GM12878 (cell line): ENCODE measurements at regions not wholly inside any gene's neighbourhood (a gene's known extent, or its start where the extent isn't known, plus 50 kb on each side); places are given as distances from the start of the nearest gene placed in this dataset.

Experiments used
- ATAC-seq: fragments of 200-7000 bp; cut with Tn5 transposase; 3 replicates; pipeline ENCODE4 v1.9.1; 2020; ENCODE audit warnings: mild to moderate bottlenecking, moderate library complexity
- BruUV-seq: library from RNA; stranded (reverse); fragments of 400-500 nt; replicated peaks from 2 replicates; lab custom pipeline; 2021; lab: Mats Ljungman, UMichigan
- CTCF ChIA-PET: fragments of 300-600 bp; sonication (Branson Sonifier 250); formaldehyde crosslinking; extraction: SDS; loops from one replicate; lab custom pipeline; 2021; ENCODE audit warnings: inconsistent platforms; lab: Yijun Ruan, JAX
- POLR2A ChIA-PET: fragments of 350-600 bp; formaldehyde crosslinking; extraction: SDS; loops from one replicate; lab custom pipeline; 2021; ENCODE audit warnings: inconsistent platforms; lab: Charles Lee
- RAD21 ChIA-PET: fragments of 300-600 bp; sonication (Branson Sonifier 250); formaldehyde crosslinking; loops from one replicate; lab custom pipeline; 2023; ENCODE audit warnings: antibody characterized with exemption; ENCODE audit not compliant: unreplicated experiment; lab: Charles Lee
- SMC1A ChIA-PET: fragments of 300-600 bp; sonication (Branson Sonifier 250); formaldehyde crosslinking; loops from one replicate; lab custom pipeline; 2023; ENCODE audit not compliant: unreplicated experiment, uncharacterized antibody; lab: Charles Lee
- DNase-seq: peaks from one replicate; pipeline ENCODE4 v3.0.0-alpha.2; 2011; ENCODE audit warnings: low read depth, low spot score
- FAIRE-seq: peaks from 3 replicates; lab custom pipeline; 2011; peaks lifted over from hg19 to GRCh38; lab: Jason Lieb, UNC
- H2AFZ ChIP-seq: 2 replicates; pipeline ENCODE4 v1.6.0; 2011; ENCODE audit warnings: low read depth, low read length, control low read depth; ENCODE audit not compliant: control insufficient read depth
- H3K27ac ChIP-seq: 2 replicates; pipeline ENCODE4 v1.5.1; 2011; ENCODE audit warnings: control low read depth; ENCODE audit not compliant: control insufficient read depth, insufficient read depth
- H3K27me3 ChIP-seq, 2 experiments: replicated peaks in 1 of 2; 2 replicates each; pipeline versions ENCODE4 v1.6.0 to v1.6.1; 2011; ENCODE audit warnings: low read length in 1 of 2; ENCODE audit not compliant: control insufficient read depth in 2 of 2, insufficient read depth in 2 of 2
- H3K36me3 ChIP-seq, 2 experiments: 2 replicates each; pipeline ENCODE4 v1.5.1; 2011; ENCODE audit warnings: low read length in 1 of 2; ENCODE audit not compliant: control insufficient read depth in 2 of 2, insufficient read depth in 2 of 2
- H3K4me1 ChIP-seq: 2 replicates; pipeline ENCODE4 v1.6.1; 2011; ENCODE audit warnings: mild to moderate bottlenecking, low read length, moderate library complexity, mixed read lengths; ENCODE audit not compliant: control insufficient read depth, insufficient read depth
- H3K4me2 ChIP-seq: 2 replicates; pipeline ENCODE4 v1.6.0; 2011; ENCODE audit warnings: control low read depth; ENCODE audit not compliant: control insufficient read depth, insufficient read depth
- H3K4me3 ChIP-seq: fragments of 200-600 bp; sonication (generic); 2 replicates; pipeline ENCODE4 v1.5.1; 2016
- H3K79me2 ChIP-seq: 2 replicates; pipeline ENCODE4 v1.6.0; 2011; ENCODE audit warnings: low read length; ENCODE audit not compliant: control insufficient read depth, insufficient read depth
- H3K9ac ChIP-seq: 2 replicates; pipeline ENCODE4 v1.8.0; 2011; ENCODE audit warnings: low read length, control low read depth, mixed read lengths; ENCODE audit not compliant: control insufficient read depth, insufficient read depth
- H3K9me3 ChIP-seq: replicated peaks from 3 replicates; pipeline ENCODE4 v1.5.1; 2011; ENCODE audit warnings: mild to moderate bottlenecking, low read length; ENCODE audit not compliant: control insufficient read depth, insufficient read depth
- H4K20me1 ChIP-seq: 2 replicates; pipeline ENCODE4 v1.6.0; 2011; ENCODE audit not compliant: control insufficient read depth, insufficient read depth
- CHD1 ChIP-seq: IDR thresholded peaks from 2 replicates; pipeline ENCODE4 v1.6.1; 2012; ENCODE audit warnings: low read depth, low read length, improper control_type of control experiment
- CUX1 ChIP-seq: IDR thresholded peaks from 2 replicates; pipeline ENCODE4 v1.6.1; 2012; ENCODE audit warnings: improper control_type of control experiment, low read depth, low read length; ENCODE audit not compliant: insufficient replicate concordance
- EED ChIP-seq: sonication (generic); IDR thresholded peaks from 2 replicates; pipeline ENCODE4 v1.6.1; 2016; ENCODE audit warnings: antibody characterized with exemption, low read depth
- MXI1 ChIP-seq: fragments of 150-350 bp; IDR thresholded peaks from 2 replicates; pipeline ENCODE4 v1.6.1; 2011; ENCODE audit warnings: low read depth, mild to moderate bottlenecking, inconsistent platforms, low read length, improper control_type of control experiment
- PKNOX1 ChIP-seq: fragments of 450-650 bp; IDR thresholded peaks from 2 replicates; pipeline ENCODE4 v1.6.1; 2016; ENCODE audit warnings: mild to moderate bottlenecking
- TCF7 ChIP-seq: IDR thresholded peaks from 2 replicates; pipeline ENCODE4 v1.6.1; 2014; ENCODE audit warnings: antibody characterized with exemption, borderline replicate concordance
- WGBS: methylation state at CpG from one replicate; pipeline ENCODE4 v1.1.6; 2016; ENCODE audit warnings: low lambda C conversion rate; ENCODE audit not compliant: insufficient replicate concordance, insufficient coverage; ENCODE audit errors: missing lambda C conversion rate; 5-methylcytosine and 5-hydroxymethylcytosine counted together
- in situ Hi-C: fragments of 300-500 bp; cut with MboI; formaldehyde crosslinking; loops from 9 replicates; pipeline ENCODE4 v1.14.3; 2018; ENCODE audit warnings: mixed read lengths
- intact Hi-C: fragments of 100-400 bp; cut with micrococcal nuclease; formaldehyde crosslinking; loops from one replicate; pipeline ENCODE4 v1.14.2; 2022; ENCODE audit not compliant: unreplicated experiment

GRCh38 chr11:112744041-112744440 lies 217.2 kb upstream of the NCAM1 start:
- Histone ChIP-seq H3K36me3 (no peaks in the 10 kb centered on the region), H3K4me1 (no peaks in the 10 kb centered on the region), H3K9ac (no peak overlapping the region), H2AFZ (no peak overlapping the region), H3K9me3 (no peaks in the 10 kb centered on the region), H3K27ac (no peak overlapping the region), H3K27me3 (peaks cover 0 to 5% of the 10 kb centered on the region in 2 experiments; a peak in 3 of 4 replicates), H4K20me1 (no peaks in the 10 kb centered on the region), H3K79me2 (no peaks in the 10 kb centered on the region), H3K4me3 (no peak overlapping the region), H3K4me2 (no peak overlapping the region)
- BruUV-seq: no TSS peak
- ATAC-seq (no peak), FAIRE-seq (no peak), DNase-seq (no peak)
- intact Hi-C loops (no loop called here), in situ Hi-C loops (no loop called here)
- TF ChIP-seq CUX1: no peak
- TF ChIP-seq MXI1: no peak
- TF ChIP-seq TCF7: no peak
- TF ChIP-seq CHD1: no peak
- no peak for TF ChIP-seq PKNOX1
- TF ChIP-seq EED: no peak
- SMC1A ChIA-PET: no interaction called here
- POLR2A ChIA-PET: no interaction called here
- CTCF ChIA-PET: interaction anchor here (1.2 kb wide), 1 partner anchor 156 kb away, joined by 3 read pairs; no protein-coding TSS in a partner anchor
- WGBS: 0% methylated on average over 2 of the region's 2 CpGs
- RAD21 ChIA-PET: no interaction called here
